ENCODE measurements at regions not wholly inside any gene's neighbourhood (a gene's known extent, or its start where the extent isn't known, plus 50 kb on each side); places are given as distances from the start of the nearest gene placed in this dataset.

DNA sequence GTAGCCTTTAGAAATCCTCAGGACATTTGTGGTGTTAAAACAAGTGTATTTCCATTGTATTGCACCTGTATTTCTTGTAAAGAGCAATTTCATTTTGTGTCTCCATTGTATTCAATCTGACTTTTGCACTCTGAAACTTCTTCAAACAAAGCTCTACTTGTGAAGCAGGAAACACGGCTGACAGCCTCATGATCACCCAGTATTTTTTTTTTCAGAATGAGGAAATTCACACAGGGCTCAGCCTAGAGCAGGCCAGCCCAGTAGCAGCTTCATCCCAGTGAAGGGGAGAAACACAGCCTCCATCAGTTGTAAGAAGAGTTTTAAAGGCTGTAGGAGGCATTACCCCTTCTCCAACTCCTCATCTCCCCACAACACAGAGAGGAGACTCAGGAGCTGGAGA is 175.9 kb upstream of the KLHL29 start:
- Histone ChIP-seq H3K27me3 (no peaks in the 10 kb centered on the region), H3K4me3 (no peak overlapping the region), H3K36me3 (no peaks in the 10 kb centered on the region), H3K27ac (no peak overlapping the region), H3K9me3 (no peaks in the 10 kb centered on the region), H3K4me1 (no peaks in the 10 kb centered on the region)
- TF ChIP-seq, protein P1, sequence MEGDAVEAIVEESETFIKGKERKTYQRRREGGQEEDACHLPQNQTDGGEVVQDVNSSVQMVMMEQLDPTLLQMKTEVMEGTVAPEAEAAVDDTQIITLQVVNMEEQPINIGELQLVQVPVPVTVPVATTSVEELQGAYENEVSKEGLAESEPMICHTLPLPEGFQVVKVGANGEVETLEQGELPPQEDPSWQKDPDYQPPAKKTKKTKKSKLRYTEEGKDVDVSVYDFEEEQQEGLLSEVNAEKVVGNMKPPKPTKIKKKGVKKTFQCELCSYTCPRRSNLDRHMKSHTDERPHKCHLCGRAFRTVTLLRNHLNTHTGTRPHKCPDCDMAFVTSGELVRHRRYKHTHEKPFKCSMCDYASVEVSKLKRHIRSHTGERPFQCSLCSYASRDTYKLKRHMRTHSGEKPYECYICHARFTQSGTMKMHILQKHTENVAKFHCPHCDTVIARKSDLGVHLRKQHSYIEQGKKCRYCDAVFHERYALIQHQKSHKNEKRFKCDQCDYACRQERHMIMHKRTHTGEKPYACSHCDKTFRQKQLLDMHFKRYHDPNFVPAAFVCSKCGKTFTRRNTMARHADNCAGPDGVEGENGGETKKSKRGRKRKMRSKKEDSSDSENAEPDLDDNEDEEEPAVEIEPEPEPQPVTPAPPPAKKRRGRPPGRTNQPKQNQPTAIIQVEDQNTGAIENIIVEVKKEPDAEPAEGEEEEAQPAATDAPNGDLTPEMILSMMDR (IDR thresholded peaks at IDR 0.05) = no peak
- DNase-seq (no peak), ATAC-seq (peak; percentile 28)
- intact Hi-C loops (cut with DNase I) = no loop called here

DNA sequence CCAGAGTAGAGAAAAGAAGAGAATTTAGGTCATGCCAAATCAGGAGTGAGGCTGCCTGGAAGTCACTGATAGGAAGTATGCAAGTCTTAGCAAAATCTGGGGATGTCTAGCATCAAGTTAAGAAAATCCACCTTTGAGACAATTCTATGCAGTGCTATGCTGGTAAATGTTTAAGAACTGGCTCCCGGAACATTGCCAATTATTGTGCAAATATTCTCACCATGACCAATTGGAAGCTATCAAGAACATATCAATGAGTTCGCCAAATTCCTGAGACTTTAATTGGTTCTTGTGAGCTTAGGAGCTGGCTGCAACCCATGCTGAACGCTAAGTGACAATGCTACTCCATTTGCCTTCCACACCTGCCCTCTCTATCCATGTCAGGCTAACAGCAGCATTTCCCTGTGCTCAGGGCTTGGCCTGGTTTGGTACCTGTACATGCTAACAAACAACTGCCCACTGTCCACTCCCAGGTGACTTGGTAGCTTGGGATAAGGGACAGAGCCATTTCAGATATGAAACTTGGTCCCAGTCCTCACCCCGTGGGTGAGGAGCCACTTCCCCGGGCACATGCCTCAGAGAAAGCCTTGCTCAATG is 172.9 kb upstream of the KLHL29 start:
- H3K36me3 ChIP-seq = no peaks in the 10 kb centered on the region
- ATAC-seq (peak; percentile 21), DNase-seq (no peak)
- H3K27me3 ChIP-seq = no peaks in the 10 kb centered on the region
- no peak overlapping the region for H3K27ac ChIP-seq
- no peak overlapping the region for H3K4me3 ChIP-seq
- intact Hi-C loops (cut with DNase I) = no loop called here
- peaks cover 0 to 4% of the 10 kb centered on the region in 2 donors for H3K9me3 ChIP-seq
- TF ChIP-seq, protein P1 (IDR thresholded peaks at IDR 0.05) = no peak
- H3K4me1 ChIP-seq = no peaks in the 10 kb centered on the region

DNA sequence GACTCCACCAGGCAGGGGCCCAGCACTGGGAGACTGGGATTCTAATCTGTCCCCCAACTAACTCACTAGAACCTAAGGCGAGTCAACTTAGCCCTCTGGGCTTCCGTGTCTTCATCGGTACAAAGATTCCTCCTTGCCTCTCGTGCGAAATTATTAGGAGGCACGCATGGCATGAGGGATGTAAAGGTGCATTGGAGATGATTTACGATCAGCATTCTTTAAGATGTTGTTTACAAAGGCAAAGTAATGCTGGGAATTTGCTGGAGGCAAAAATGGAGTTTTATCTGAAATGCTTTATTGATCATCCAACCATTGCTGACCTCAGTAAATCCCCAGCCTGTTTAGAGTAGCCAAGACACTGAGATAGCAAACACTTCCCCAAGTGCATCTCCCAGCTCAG is 171.8 kb upstream of the KLHL29 start:
- intact Hi-C loops (cut with DNase I) = no loop called here
- H3K27me3 ChIP-seq = no peaks in the 10 kb centered on the region
- no peak overlapping the region for H3K27ac ChIP-seq
- peaks cover 0 to 4% of the 10 kb centered on the region in 2 donors for H3K9me3 ChIP-seq
- no peaks in the 10 kb centered on the region for H3K4me1 ChIP-seq
- no peaks in the 10 kb centered on the region for H3K36me3 ChIP-seq
- DNase-seq (no peak), ATAC-seq (no peak)
- H3K4me3 ChIP-seq = no peak overlapping the region
- TF ChIP-seq, protein P1 (IDR thresholded peaks at IDR 0.05) = no peak

DNA sequence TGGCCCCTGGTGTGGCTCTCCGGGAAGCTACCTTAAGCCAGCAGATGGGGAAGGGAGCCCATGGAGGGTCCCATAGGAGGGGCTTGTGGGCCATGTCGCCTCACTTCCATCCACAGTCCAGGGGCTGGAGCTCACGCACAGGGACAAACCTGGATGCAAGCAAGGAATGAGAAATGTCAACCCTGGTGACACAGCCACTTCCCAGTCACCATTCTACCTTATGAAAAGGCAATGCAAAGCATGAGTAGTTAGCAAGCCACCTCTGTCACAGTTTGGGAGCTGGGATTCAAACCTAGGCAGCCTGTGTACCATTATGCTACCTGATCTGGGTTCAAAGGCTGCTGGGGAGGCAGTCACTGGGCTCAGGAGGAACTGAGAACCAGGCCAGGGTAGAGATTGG is 170.0 kb upstream of the KLHL29 start:
- Histone ChIP-seq H3K36me3 (no peaks in the 10 kb centered on the region), H3K27ac (no peak overlapping the region), H3K27me3 (no peaks in the 10 kb centered on the region), H3K4me1 (no peaks in the 10 kb centered on the region), H3K9me3 (peaks cover 0 to 4% of the 10 kb centered on the region in 2 donors), H3K4me3 (no peak overlapping the region)
- ATAC-seq (no peak), DNase-seq (no peak)
- intact Hi-C loops (cut with DNase I) = no loop called here
- TF ChIP-seq, protein P1 (IDR thresholded peaks at IDR 0.05) = no peak

DNA sequence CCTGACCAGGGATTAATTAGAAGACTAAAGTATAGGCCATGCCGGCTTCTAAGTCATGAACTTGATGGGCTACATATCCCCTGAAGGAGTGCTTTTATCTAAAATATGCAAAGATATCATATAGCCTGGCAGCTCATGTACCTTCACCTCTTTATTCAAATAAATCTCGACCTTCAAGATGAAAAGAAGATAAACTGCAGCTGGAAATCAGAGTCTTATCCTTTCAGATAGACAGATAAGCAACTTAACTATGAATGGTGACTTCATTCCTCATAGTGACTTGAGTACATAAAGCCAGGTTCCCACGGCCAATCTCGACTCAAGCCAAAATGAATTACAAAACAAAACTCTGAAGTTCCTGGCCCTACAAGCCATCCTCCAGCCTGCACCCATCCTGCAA is 165.3 kb upstream of the KLHL29 start:
- intact Hi-C loops (cut with DNase I) = no loop called here
- ATAC-seq = no peak

More for the DNA sequence above, 165.3 kb upstream of the KLHL29 start:
- Histone ChIP-seq H3K27ac (no peak overlapping the region), H3K36me3 (no peaks in the 10 kb centered on the region), H3K4me1 (no peaks in the 10 kb centered on the region), H3K9me3 (peaks cover 0 to 4% of the 10 kb centered on the region in 2 donors), H3K4me3 (no peak overlapping the region), H3K27me3 (no peaks in the 10 kb centered on the region)
- TF ChIP-seq, protein P1 (IDR thresholded peaks at IDR 0.05) = no peak
- no peak for DNase-seq
